ENCODE measurements at regions not wholly inside any gene's neighbourhood (a gene's known extent, or its start where the extent isn't known, plus 50 kb on each side); places are given as distances from the start of the nearest gene placed in this dataset.

- DNase-seq (ENCODE audit: low spot score) (no peak), FAIRE-seq (no peak)
These were observed 92.2 kb downstream of the TEX51 start for GRCh38 chr2:126990605-126991532.

GRCh38 chr2:126994340-126994777, 95.7 kb downstream of the TEX51 start:
- DNase-seq (ENCODE audit: low spot score) (no peak), FAIRE-seq (no peak)

DNA sequence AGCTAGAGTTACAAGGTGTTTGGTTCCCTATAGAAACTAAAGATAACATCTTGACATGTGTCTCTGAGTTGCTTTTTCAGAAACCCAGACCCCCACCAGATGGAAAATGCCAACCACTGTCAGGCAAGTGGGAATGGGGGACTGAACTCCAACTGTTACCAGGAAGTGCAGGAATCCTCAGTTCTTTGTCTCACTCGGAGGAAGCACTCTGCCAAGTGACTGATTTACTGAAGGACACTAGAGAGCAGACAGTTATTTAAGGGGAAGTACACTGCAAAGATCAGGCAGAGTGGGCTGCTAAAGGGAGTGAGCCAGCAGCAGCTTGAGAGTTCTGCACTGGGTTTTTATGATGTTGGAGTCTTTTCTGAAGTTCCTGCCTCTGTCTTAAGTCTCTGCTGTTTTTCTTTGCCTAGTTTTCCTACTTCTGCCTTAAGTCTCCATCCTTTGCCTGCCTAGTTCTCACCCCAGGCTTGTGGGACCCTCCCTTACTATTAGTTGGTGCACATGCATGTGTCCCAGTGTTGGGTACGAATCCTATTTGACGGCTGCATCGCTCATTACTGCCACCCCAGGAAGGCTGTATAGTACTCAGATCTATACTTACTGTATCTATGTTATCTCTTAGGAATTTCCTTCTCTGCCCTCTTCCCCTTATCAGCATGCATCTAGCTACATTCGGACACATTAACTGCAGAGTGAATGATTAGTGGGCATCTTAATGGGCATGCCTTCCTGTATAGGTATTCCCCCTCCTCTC, 97.1 kb downstream of the TEX51 start:
- FAIRE-seq: no peak

DNA sequence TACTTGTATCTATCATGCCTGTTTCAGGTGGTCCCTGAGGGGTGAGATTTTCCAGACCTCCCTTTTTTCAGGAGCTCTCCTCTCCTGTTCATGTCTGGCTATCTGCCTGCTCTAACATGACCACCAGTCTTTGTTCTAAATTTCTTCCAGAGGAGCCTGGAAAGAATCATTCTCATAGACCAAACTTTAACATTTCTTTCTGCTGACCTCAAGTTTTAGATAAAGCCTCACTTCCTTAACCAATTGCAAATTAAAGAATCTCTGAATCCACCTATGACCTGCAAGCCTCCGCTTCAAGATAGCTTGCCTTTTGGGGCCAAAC, 97.6 kb downstream of the TEX51 start:
- FAIRE-seq: no peak

More for the DNA sequence above, 97.1 kb downstream of the TEX51 start:
- DNase-seq (ENCODE audit: low spot score): no peak

More for the DNA sequence above, 97.6 kb downstream of the TEX51 start:
- DNase-seq (ENCODE audit: low spot score): no peak

All from RCC 7860 (cell line).